Fibroblast of upper back skin (primary cell): ENCODE measurements at regions not wholly inside any gene's neighbourhood (a gene's known extent, or its start where the extent isn't known, plus 50 kb on each side); places are given as distances from the start of the nearest gene placed in this dataset.

Experiments used
- DNase-seq: peaks from one replicate; pipeline ENCODE4 v3.0.0-alpha.2; 2013

DNA sequence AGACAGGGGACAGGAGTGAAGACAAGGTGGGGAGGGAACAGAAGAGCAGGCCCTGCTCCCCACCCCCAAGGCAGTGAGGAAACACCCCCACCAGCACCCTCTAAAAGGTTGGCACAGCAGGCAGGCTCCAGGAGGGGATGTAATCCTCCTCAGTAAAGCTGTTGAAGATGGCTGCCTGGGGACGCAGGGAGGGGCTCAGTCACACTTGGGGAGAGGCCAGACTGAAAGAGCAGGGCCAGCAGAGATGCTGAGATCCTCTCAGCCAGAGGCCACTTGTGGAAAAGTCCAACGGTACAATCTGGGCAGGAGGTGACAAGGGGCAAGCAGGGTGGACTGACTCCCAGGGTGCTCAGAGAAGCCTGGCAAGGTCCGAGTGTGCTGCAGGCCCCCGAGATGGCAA, 154.8 kb upstream of the ID2 start:
- no peak for DNase-seq

DNA sequence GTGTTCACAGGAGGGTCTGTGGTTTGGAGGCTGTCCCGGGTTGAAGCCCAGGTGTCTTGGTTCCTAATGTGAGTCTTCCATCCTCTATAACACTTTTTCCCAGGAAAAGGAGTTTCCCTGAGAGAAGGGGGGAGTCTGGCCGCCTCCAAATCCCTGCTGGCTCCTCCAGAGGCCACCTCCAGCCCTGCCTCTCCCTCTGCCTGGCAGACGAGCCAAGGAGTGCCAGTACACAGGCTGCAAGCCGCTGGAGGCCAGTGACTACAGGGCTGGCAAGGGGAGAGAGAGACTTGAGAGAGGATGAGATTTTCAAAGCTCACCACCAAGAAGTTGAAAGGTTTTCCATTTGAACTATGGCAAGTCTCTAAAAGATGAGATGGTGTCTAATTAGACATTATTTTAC, 154.2 kb upstream of the ID2 start:
- no peak for DNase-seq

DNA sequence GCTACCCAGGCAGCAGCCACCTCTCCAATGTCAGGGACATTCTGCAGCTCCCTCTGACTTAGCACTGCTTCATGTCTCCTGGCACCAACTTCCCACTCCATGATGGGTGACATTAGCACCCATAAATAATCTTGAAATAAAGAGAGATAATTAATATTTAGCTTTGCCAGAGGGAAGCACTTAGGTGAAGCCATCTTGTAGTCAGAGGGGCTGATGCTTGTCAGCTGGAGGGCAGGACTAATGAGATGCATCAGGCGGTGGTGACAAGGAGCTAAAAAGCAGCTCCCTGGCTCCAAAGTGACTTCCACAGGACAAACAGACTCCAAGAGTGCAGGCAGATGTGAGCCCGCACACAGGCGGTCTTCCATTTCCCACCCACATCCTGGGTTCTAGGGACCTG, 153.0 kb upstream of the ID2 start:
- no peak for DNase-seq

DNA sequence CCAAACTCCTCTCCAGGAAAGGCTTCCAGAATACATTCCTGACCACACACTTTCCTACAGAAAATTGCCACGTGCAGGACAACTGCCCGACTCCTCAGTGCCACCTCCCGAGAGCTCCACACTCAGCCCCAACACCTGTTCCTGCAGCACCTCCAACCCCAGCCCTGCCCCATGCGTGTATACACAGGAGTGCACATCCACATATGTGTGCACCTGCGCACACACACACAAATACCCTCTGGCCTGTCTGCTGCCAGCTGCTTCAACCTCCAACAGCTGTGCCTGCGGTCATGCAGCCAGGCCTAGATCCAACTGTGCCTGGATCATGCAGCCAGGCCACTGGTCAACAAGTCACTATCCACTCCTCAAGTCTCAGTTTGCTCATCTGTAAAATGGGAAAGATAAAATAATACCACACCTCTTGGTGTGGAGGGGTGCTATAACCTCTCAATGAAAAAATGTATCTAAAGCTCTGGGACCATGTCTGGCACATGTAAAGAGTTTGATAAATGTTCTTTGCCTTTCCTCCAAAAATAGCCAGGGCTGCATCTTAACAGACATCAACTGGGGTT, 152.1 kb upstream of the ID2 start:
- no peak for DNase-seq

DNA sequence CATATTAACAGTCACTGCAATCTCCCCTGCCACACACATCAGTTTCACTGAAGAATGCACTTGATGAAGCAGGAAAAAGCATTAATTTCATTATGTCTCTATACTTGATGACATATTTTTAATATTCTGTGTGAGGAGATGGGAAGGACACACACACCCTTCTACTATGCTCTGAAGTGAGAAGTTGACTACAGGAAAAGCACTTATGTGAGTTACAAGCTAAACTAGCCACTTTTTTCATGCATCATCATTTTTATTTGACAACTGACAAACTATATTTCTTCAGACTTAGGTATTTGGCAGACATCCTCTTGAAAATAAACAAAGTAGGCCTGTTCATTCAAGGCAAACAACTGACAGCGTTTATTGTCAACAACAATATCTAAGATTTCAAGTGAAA, 150.4 kb upstream of the ID2 start:
- no peak for DNase-seq

DNA sequence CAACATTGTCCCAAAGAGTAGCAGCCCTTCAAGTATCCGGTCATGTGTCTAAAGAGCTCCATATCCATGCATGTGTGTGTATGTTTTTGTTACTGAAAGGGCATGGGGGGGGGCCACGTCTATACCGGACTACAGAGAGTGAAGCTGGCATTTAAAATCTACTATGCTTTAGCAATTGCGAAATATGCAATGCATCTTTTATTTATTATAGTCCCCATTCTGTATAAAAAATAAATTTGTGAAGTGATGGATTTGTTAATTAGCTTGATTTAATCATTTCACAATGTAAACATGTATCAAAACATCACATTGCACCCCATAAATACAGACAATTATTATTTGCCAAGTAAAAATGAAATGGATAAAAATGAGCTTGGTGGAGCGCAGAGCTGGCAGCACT, 149.4 kb upstream of the ID2 start:
- DNase-seq, result no peak

DNA sequence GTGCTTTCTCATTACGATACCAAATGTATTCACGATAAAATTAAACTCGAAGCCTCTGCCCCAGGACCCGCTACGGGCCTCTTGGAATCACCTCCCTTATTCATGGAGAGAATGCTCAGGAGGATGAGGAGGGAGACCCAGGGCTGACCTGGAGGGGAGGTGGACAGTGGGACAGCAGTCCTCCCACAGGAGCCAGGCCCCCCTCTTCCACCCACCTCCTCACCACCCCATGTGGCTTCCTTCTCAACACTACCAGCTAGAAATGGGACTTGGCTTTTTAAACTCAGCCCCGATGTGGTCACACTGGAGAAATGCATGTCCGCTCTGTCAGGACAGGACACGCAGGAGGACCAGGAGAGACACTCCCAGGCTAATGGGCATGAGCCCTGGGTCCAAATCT, 147.9 kb upstream of the ID2 start:
- DNase-seq, result no peak

DNA sequence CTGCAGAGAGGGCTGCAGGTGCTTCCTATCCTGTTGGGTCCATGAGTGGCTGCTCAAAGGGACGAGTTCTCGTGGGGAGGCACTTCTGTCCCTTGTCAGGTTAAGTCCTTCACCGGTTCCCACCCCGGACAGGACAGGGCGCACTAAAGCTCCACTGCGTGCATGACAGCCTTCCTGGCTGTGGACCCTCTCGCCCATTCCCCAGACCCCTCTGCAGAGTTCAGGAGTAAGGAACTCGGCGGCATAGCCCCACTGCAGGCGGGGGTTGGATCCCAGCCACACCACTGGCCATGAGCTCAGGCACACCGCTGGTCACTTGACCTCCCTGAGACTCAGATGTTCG, 147.5 kb upstream of the ID2 start:
- DNase-seq, result no peak

DNA sequence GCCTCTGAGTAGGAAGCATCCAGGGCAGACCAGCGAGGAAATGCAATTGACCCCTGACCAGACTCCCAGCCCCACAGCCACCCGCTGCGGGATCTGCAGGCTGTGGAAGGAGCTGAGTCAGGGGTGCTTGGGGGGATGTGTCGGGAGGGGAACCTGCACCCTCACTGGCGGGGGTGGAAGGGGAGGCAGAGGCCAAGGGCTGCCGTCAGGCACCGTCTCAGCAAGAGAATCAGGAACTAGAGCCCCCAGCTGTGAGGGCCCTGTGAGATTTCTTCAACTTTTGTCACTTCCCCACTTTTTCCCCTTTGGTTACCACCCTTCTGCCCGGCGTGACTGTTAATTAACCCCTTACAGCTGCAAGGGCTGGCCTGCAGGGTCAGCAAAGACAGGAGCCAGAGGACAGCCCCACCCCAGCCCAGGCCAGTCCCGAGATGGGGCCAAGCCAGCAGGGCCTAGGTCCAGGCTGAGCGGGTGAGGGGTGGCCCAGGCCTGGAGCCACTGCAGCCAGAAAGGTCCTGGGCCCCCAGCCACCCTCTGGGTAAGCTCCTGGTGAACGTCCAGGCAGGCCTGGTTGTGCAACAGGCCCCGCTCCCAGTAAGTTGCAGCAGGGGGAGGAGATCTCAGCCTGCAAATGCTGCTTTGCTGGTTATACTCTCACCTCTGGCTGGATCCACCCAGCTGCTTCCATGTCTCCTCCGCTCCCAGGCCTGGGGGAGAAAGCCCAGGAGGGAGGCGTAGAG, 147.0 kb upstream of the ID2 start:
- peak; percentile 62 for DNase-seq

DNA sequence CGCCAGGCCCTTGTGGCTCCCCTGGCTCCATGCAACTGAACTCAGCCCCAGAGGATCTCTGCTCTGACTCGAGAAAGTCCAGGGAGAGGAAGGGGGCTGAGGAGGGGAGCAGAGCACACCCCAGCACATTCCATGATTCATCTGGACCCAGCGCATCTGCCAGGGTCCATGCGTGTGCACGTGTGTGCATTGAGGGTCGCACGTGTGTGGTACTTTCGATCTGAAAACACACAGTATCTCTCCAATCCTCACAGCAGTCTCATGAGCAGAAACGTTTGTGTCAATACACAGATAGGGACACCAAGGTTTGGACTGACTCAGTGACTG, 146.4 kb upstream of the ID2 start:
- no peak for DNase-seq

DNA sequence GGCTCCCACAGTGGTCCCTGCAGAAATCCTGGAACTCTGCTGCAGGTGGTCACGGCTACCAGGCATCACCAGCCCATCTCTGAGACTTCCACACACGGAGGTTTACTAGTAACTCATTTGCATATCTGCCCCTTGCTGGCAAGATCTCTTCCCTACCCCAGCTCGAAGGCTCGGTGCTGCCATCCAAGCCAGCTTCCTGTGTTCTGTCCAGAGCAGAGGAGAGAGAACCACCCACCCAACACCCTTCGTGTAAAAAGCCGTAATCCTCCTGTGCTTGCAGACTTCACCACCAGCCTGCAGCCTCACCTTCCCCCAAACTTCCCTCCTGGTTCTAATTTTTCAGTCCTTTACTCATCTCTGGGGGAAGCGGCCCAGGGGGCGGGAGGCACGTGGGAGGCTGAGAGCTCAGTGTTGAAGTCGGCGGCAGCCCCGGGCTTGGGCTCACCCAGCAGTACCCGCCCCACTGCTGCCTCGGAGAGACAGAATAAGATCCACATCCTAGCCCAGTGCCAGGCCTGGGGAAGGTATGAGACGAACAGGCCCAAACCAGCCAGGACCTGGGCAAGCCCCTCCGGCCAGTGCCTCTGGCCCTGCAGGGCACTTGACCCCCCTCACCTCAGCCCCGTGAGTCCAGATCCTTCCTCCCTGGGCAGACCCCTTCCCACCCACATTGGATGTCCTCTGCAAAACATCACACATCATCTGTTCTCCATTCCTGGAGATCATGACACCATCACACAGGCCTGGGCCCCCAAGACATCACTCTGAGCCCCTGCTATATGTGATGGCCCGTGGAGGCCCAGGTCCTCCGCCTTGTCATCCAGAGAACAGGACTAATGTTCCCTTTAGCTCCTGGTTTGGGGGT, 145.8 kb upstream of the ID2 start:
- DNase-seq, result peak; percentile 64

DNA sequence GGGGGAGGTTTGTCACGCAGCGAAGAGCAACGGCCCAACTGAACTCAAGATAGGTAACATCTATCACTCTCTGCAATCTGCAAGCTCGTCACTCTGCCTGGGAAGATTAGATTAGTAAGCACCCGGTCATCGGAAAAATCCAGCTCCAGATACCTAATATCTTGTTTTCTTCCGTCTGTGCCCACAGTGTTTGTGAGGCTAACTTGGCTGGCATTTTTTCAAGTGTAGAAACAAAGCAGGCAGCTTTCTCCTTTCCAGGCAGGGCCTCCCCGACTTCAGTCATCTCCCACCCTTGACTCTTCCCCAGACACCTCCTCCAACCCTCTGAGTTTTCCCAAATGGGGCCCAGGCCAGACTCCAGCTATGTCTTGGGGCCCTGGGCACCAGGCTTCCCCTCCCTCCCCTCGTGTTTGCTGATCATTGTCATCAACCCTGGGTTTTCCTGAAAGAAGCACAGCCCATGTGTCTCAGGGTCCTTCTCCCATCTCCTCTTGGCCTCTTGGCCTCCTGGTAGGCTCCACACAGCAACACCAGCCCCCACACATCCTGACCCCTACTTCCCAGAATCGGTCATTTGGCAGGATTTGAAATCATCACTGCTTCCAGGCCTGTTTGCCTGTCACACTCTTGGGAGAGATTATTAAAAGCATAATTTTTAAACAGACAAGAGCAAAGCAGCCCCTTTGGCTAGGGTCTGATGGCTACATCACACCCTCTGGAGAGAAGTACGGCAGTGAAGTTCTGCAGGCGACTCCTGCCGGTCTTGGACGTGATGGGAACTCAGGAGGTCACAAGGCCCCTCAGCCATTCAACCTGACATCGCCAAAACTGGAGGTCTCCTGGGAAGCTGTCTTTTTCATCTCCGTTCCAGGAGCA, 144.9 kb upstream of the ID2 start:
- peak; percentile 11 for DNase-seq

DNA sequence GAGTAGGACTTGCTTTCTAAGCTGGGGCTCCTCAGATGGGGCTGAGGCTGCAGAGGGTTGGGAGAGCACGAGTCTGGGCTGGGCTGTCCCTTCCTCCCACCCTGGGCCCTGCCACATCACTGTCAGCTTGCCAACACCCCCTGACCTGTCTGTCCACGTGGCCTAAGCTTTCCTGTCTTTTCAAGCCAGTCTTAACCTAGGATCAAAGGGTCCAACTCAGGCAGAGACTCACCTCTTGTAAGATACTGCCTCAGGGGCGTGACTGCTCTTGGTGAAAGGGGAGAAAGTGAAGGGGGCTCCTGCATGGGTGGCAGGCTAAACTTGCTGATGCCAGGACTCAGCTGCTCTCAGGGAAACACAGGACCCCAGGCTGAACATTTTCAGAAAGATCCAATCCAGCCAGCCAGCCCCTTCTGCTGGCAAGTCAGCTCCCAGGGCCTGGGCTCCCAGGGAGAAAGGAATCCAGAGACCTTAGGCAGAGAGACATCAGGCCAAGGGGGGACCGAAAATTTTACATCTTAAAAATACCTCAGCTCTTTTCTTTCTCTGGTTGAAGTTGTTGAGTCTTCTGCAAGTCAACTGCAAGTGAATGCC, 144.2 kb upstream of the ID2 start:
- DNase-seq, result no peak

DNA sequence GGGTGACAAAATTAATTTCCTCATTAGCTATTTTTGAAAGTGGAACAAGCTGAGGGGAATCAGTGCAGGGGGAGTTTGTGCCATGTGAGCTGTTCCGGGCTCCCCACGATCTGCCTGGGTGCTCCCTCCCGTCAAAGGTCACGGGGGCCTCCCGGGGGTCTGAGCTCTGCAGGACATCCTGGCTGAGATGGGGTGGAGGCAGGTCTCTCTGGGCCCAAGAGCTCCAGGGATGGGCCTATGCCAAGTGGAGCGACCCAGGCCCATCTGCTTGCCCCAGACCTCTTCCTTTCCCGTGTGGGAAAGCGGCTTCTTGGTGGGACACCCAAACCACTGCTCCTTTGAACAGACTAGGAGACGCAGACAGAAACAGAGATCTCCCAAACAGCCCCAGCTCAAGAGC, 143.3 kb upstream of the ID2 start:
- no peak for DNase-seq

DNA sequence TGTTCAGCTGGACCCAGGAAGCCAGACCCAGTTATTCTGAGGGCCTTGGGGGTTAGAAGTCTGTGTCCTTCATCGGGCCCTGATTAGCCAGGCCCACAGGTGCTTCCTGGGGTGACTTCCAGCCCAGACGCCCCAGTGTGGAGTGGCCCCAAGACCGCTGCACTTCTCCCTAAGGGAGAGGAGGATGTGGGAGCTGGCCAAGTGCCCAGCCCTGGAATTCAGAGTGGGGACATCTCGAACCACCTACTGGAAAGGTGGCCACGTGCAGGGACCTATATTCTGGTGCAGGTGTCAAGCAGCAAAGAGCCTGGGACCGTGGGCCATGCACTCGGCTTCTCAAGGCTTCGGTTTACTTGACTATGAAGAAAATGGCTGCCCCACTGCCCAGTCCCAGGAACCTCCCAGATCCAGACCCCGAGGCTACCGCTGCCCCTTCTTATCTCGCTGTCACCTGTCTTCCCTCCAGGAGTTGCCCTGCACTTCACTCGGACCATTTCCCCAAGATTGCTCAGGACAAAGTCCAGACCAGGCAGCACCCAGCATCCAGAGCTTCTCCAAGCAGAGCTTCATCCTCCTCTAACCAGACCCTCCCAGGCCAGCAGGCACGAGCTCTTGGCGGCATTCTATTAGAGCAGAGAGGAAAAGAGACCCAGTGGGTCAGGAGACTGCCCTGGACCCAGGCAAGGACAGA, 142.8 kb upstream of the ID2 start:
- no peak for DNase-seq

DNA sequence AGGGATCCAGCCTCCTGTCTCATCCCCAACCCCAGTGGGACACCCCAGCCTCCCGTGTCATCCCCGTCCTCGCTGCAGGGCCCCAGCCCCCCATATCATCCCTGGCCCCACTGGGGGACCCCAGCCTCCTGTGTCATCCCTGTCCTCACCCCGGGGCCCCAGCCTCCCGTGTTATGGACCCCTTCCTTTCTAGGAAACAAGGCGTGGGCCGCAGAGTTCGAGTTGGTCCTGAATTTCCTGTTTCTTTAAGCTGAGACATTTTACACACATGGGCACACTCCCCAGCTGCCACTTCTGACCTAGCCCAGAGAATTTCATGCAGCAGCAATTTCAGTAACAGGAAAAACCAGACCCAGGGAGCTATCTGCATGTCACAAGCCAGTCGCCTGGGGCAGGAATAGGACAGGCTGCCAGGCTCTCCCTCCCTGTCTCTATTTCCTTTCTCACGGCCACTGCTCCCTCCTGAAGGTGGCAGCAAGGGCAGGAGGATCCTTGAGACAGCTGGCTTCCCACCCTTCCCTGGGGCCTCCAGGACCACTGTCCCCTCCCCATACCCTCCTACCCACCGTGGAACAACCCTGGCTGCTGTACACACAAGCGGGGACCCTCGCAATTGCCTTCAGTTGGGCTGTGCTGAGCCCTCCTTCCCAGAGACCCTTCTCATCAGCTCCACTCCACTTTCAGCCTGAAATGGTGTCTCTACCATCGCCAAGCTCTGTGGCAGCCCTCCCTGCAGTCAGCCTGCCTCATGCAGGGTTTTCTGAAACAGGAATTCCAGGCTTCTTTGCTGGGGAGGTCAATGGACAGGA, 141.9 kb upstream of the ID2 start:
- DNase-seq, result no peak

DNA sequence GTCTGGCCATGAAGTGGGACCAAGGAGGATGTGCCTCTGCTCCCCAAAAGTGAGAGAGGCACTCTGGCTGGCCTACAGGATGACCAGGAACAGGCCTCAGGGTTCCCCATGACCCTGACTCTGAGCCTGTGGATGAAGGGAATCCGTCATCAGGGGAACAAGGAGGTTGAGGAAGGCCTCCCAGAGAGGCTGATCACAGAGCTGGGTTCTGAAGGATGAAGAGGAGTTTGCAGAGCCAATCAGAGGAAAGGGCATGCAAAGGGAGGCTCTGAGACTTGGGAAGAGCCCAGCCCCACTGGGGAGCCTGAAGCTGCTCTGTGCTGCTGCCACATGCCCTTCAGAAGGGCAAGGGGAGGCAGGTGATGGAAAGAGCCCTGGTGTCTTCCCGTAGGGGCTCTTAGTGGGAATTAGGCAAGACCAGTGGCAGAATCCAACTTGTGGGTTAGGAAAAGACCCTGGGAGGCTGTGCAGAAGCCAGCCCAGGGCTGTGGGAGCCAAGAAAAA, 141.3 kb upstream of the ID2 start:
- no peak for DNase-seq

DNA sequence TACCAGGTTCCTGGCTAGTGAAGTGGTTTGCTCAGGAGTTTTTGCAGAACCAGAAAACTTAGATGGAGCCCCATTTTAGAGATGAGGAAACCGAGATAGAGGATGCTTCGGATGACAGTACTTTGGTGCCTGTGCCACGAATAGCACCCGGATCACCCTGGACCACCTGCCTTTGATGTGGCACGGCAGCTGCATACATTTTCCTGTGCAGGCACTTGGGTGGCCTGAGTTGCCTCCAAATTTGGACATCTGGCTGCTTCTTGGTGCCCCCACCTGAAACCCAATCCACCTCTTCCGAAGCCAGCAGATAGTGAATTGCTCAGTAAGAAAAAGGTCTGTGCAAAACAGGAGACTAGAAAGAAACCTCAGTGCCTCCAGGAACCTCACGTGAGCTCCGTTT, 140.6 kb upstream of the ID2 start:
- DNase-seq, result no peak

DNA sequence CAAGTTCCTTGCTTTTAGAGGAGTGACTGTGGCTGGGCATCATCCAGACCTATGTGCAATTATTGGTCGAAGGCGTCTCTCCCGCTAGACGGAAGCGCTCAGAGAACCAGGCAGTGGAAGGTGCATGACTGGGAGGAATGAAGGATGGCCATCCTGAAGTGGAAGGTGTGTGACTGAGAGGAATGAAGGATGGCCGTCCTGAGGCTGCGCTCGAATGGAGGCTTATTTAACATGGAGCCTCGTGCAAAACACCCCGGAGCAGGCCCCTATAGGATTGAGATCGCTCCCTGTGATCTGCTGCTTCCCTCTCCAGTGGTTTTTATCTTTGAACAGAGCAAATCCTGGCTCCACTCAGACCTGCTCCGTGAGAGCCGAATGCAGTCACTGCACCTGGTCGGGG, 140.2 kb upstream of the ID2 start:
- DNase-seq, result no peak

DNA sequence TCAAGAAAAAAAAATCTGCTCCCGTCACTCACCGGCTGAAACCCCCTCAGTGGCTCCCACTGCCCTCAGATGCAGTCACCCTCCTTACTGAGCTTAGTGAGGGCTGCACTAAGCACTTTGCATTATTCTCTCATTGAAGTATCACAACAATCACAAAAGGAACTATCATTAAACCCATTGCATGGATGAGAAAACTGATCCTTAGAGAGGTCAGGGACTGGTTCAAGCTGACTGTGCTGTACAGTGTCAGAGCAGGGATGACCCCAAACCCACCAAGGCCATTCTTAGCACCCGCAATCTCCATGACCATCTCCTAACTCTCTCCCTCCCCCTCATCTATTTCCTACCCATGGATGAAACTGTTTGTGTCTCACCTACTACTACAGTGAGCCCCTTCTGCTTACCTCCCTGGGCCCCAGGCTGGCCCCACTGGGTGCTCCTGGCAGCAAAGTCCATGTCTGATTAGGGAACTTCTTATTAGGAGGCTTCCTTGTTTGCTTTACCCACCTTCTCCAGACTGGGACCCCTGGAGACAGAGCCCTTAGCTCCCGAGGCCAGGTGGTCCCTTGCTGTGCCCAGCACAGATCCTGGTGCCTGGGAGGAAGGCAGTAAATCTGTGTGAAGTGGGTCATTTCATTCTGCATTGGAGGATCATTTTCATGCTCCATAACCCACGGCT, 139.3 kb upstream of the ID2 start:
- no peak for DNase-seq

DNA sequence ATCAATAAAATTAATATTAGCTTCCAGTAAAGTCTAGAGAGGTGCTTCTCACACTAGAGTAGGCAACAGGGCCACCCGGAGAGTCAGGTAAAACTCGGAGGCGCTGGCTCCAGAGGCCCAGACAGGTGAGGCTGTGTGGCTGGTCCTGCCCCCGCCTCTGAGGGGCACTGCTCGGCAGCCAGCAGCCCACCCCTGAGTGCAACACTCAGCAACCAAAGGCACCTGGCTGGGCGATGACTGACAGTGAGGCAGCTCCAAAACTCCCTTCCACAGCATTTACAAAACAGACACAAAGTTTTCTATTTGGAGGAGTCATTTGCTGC, 138.8 kb upstream of the ID2 start:
- no peak for DNase-seq
